ENCODE measurements at regions not wholly inside any gene's neighbourhood (a gene's known extent, or its start where the extent isn't known, plus 50 kb on each side); places are given as distances from the start of the nearest gene placed in this dataset.

GRCh38 chr15:31499236-31499952, 172.8 kb downstream of the KLF13 start:
- Histone ChIP-seq H3K4me2 (no peak overlapping the region), H3K4me1 (no peaks in the 10 kb centered on the region), H3K9me3 (no peaks in the 10 kb centered on the region), H3K4me3 (no peak overlapping the region), H3K27ac (no peak overlapping the region)
- WGBS (ENCODE audit: missing lambda C conversion rate), result 65% methylated on average over 10 of the region's 13 CpGs
- ChIA-PET CTCF (interaction anchor here (0.9 to 7.3 kb wide), 5 partner anchors 10 to 298 kb away, joined by 3 to 77 read pairs (median 3); no protein-coding TSS in a partner anchor), POLR2A (no interaction called here)
- no peak for ATAC-seq
- TF ChIP-seq, protein P1, sequence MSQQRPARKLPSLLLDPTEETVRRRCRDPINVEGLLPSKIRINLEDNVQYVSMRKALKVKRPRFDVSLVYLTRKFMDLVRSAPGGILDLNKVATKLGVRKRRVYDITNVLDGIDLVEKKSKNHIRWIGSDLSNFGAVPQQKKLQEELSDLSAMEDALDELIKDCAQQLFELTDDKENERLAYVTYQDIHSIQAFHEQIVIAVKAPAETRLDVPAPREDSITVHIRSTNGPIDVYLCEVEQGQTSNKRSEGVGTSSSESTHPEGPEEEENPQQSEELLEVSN (IDR thresholded peaks at IDR 0.05; ENCODE audit: borderline replicate concordance, low read depth), result no peak
- TF ChIP-seq MAFK (IDR thresholded peaks at IDR 0.05; ENCODE audit: partially characterized antibody) (no peak), CBX8 (IDR thresholded peaks at IDR 0.05) (no peak), FOSB (CRISPR knock-in tag; IDR thresholded peaks at IDR 0.05) (no peak), SREBF2 (IDR thresholded peaks at IDR 0.05) (no peak), TFCP2L1 (CRISPR knock-in tag; IDR thresholded peaks at IDR 0.05) (no peak)
- DNase-seq (ENCODE audit: low read depth in 1 of 2, low spot score in 1 of 2), result no peak
- FAIRE-seq, result no peak

GRCh38 chr15:31499953-31500765, 173.5 kb downstream of the KLF13 start:
- H3K4me2 ChIP-seq, result no peak overlapping the region
- no peak overlapping the region for H3K27ac ChIP-seq
- ChIA-PET POLR2A (no interaction called here), CTCF (interaction anchor here (0.6 to 7.3 kb wide), 5 partner anchors 11 to 596 kb away, joined by 3 to 77 read pairs (median 4); no protein-coding TSS in a partner anchor)
- no peak for TF ChIP-seq ATOH8 (CRISPR knock-in tag; IDR thresholded peaks at IDR 0.05; ENCODE audit: low read depth)
- no peak for TF ChIP-seq ELK1 (IDR thresholded peaks at IDR 0.05; ENCODE audit: low read depth, low read length)
- no peak for TF ChIP-seq NR3C1 (IDR thresholded peaks at IDR 0.05)
- TF ChIP-seq ZFP36 (IDR thresholded peaks at IDR 0.05; ENCODE audit: borderline replicate concordance, partially characterized antibody), result no peak
- TF ChIP-seq, protein P2, sequence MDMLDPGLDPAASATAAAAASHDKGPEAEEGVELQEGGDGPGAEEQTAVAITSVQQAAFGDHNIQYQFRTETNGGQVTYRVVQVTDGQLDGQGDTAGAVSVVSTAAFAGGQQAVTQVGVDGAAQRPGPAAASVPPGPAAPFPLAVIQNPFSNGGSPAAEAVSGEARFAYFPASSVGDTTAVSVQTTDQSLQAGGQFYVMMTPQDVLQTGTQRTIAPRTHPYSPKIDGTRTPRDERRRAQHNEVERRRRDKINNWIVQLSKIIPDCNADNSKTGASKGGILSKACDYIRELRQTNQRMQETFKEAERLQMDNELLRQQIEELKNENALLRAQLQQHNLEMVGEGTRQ (IDR thresholded peaks at IDR 0.05), result no peak
- TF ChIP-seq JUNB (IDR thresholded peaks at IDR 0.05), result no peak
- no peak for TF ChIP-seq EHF (CRISPR knock-in tag; IDR thresholded peaks at IDR 0.05)
- no peak for TF ChIP-seq POLR2AphosphoS2 (conservative IDR thresholded peaks at IDR 0.05; ENCODE audit: low read length)
- no peak for TF ChIP-seq SMC3 (IDR thresholded peaks at IDR 0.05)
- no peak for TF ChIP-seq PBX3 (IDR thresholded peaks at IDR 0.05)
- no peak for TF ChIP-seq ZSCAN20 (CRISPR knock-in tag; IDR thresholded peaks at IDR 0.05)
- TF ChIP-seq REST (IDR thresholded peaks at IDR 0.05), result no peak
- no peak for TF ChIP-seq CHD2 (IDR thresholded peaks at IDR 0.05; ENCODE audit: low read length, partially characterized antibody)
- TF ChIP-seq CHD4 (IDR thresholded peaks at IDR 0.05; ENCODE audit: borderline replicate concordance), result no peak
- TF ChIP-seq CBX8 (IDR thresholded peaks at IDR 0.05), result no peak
- TF ChIP-seq RARB (CRISPR knock-in tag; IDR thresholded peaks at IDR 0.05), result no peak
- no peak for TF ChIP-seq KDM1A (IDR thresholded peaks at IDR 0.05; ENCODE audit: low read depth)
- TF ChIP-seq TP53 (CRISPR knock-in tag; IDR thresholded peaks at IDR 0.05), result no peak
- ATAC-seq (no peak), DNase-seq (ENCODE audit: low read depth in 1 of 2, low spot score in 1 of 2) (no peak), FAIRE-seq (no peak)
- 70% methylated on average over 23 of the region's 23 CpGs for WGBS (ENCODE audit: missing lambda C conversion rate)
- no peak overlapping the region for H3K4me3 ChIP-seq
- no peaks in the 10 kb centered on the region for H3K9me3 ChIP-seq
- H3K4me1 ChIP-seq, result no peaks in the 10 kb centered on the region

Measured in A549 (cell line).